HT-29 (cell line): ENCODE measurements at regions not wholly inside any gene's neighbourhood (a gene's known extent, or its start where the extent isn't known, plus 50 kb on each side); places are given as distances from the start of the nearest gene placed in this dataset.

Experiments used
- DNase-seq: peaks from one replicate; pipeline ENCODE4 v3.0.0-alpha.2; 2015; ENCODE audit warnings: low spot score

DNA sequence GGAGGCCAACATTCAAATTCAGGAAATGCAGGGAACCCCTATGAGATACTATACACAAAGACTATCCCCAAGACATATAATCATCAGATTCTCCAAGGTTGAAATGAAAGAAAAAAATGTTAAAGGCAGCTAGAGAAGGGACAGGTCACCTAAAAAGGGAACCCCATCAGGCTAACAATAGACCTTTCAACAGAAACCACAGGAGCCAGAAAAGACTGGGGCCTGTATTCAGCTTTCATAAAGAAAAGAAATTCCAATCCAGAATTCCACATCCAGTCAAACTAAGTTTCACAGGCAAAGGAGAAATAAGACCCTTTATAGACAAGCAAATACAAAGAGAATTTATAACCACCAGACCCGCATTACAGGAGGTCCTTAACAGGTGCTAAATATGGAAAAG lies 1703.6 kb upstream of the PRR20A start:
- no peak for DNase-seq

DNA sequence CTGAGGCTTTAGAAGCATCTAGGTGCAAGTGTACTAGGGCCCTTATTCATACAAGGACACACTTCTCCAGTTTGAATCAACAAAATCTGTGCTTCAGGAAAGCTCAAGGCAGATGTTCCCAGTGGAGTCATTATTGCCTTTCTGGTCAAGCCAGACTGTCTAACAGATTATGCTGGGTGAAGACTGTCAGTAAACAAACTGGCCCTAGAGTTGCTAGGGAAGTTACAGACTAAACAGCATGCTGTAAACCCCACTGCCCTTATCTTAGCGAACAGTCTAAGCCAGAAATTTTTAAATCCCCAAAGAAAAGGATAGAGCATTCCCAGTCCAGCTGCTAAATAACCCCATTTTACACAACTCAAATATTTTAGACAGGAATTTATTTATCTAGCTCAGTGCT lies 1701.3 kb upstream of the PRR20A start:
- no peak for DNase-seq

DNA sequence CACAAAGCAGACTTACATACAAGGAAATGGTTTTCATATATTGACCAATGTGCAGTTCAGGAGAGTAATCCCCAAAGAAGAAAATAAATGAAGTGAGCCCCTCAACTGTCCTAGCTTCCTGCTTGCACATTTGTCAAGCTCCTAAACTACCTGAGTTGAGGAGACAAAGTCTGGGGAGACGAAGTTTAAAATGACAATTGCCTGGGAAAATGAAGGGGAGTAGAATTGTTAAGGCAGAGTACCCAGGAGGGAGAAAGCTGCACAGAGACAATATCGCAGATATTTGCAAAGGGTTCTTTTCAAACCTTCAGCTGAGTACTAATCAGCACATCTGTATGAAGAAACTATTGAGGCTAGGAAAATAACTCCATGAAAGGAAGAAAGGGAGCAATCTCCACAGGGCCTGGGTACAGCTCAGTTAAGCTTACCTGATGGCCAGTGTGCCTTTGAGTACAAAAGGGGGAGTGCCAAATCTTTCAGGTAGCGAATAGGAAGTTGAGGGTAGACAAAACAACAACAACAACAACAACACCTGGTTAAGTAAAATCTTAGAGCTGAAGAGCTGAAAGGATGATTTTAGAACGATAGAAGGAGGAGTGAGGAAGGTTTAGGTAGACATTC lies 1700.1 kb upstream of the PRR20A start:
- no peak for DNase-seq

DNA sequence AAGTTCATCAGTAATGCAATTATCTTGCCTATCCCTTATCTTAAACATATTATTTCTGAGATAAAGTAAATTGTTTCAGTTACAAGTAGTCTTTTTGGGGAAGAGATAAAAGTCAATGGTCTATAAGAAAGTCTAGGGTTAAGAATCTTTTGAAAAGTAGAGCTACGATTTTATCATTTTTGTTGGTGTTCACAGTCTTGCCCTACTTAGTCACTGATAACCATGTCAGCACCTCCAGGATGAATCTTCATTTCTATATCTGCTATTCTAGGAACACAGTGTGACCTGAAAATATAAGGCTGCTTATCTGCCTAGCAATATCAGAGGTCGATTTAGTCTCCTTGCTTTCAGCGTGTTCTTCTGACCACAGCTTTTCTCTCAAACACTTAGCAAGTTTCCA lies 1676.5 kb upstream of the PRR20A start:
- DNase-seq: no peak

DNA sequence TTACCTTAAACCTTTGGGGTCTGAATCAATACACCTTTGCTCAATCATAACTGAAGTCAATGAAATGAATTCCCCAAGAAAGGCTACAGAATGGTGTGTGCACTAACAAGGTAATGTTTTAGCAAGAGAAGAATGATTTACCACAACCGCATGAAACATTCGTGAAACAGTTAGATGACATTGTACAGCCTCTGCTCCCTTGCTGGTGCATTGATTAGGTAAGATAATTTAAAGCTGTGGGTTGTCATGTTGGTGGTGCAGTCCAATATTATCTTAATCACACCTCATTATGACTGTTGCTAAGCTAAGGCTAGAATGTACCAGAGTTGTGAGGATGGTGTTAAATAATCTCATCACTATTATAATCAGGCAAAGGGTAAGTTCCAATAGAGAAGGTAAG lies 1673.2 kb upstream of the PRR20A start:
- no peak for DNase-seq

DNA sequence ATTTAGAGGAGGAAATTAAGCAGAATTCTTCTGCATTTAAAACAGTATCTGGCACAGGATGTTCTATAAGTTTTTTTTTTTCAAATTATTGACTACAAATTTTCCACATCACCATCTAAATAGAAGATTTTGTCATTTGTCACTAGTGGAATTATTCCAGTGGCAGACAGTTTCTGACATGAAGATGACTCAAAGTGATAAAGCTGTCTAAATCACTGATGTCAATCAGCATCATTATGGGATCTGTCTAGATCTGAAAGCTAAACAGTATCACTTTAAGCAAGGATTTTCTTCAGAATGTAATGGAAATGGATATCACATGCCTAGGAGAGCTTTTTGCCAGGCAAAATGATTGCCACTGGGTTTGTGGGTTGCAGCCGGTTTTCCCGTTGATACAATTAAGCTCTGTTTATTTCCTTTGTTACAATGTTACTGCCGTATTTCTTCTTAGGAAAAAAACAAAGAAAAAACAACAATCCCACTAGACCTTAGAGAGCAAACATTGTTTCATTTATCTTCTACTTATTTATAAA lies 1657.0 kb upstream of the PRR20A start:
- DNase-seq: no peak

DNA sequence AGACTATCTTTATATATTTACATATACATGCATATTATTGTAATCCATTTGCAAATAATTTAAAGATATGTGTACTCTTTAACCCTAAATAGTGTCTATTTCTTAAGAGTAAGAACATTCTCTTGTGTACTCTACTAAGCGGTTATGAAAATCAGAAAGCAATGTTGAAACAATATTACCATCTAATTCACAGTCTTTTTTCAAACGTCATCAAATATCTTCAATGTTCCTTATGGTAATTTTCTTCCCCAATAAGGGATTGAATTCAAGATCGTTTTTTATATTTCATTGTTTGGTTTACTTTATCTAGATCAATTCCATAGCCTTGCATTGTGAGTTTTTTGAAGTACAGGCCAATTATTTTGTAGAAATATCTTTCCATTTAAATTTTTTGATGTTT lies 1647.4 kb upstream of the PRR20A start:
- DNase-seq: no peak

DNA sequence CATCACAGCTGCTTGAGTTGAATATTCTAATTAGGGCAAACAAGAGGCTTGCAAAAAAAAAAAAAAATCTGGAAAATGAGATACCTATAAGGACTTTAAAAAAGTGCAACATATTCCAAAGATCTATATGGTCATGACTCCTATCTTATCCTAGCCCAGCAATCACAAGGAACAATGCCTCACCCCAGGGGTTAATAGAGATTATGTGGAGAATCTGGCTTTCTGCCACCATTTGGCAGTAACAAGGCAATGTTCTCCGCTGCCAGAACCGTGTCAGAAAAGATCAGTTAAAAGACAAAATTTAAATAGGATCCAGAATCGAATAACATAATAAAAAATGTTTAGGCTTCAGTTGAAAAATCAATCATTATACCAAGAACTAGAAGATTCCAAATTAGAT lies 1643.2 kb upstream of the PRR20A start:
- no peak for DNase-seq

DNA sequence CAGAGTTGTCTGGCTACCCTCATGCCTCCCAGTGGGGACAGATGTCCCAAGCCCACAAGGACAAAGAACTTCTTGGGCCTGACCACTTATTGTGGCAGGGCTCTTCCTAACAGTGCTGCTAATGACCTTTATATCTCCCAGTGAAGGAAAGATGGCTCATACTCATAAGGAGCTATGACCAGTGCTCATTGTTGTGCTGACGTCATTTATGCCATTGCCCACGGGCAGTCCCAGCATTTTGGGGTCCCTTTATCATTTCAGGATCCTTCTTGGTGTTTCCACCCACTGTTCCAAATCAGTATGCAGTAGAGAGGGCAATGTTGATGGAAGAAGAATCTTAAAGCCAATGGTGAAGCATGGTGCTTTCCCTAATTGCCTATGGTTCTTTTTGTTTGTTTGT lies 1640.0 kb upstream of the PRR20A start:
- no peak for DNase-seq

DNA sequence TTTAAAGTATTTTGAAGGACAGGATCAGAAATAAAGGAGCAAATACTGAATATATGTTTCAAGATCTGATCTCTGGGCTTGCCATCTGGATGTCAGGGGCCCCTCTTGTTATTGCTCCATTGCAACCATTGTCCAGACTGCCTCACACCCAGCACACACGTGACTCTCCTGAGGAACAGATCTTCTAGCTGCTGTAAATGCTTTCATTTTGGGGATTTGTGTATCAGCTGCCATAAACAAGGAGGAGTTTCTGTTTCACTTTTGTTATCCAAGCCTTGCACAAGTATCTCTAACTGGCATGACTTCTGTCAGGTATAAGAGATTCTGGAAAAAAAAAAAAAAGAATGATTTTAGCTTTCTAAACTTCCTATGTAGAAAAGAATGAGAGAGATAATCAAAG lies 1624.1 kb upstream of the PRR20A start:
- no peak for DNase-seq

DNA sequence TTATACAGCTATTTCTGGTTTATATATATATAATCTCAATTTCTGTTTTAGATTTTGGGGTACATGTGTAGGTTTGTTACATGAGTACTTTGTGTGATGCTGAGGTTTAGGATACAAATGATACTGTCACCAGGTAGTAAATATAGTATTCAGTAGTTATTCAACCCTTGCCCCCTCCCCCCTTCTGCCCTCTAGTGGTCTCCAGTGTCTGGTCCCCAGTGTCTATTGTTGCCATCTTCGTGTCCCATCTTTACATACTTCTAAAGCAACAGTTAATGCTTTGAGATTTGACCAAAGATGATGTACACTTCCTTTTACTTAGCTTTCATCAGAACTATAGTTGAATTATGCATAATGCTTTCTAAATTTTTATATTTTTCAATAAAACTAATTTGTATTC lies 1623.4 kb upstream of the PRR20A start:
- DNase-seq: peak; percentile 16

DNA sequence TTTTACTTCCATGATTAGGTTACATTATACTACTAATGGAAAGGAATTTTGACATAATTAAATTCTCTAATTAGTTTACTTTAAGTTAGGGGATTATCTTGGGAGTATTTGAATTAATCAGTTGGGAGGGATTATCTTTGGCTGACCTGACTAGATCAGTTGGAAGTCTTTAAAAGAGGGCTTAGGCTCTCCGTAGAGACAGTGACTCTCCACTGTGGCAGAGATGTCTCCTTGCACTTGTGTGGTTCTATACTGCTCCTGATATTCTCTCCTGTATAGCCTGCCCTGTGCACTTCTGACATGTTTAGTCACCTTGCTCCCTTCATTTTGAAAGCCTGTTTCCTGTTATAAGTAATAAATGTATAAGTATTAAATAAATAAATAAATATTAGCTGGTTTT lies 1612.3 kb upstream of the PRR20A start:
- no peak for DNase-seq

DNA sequence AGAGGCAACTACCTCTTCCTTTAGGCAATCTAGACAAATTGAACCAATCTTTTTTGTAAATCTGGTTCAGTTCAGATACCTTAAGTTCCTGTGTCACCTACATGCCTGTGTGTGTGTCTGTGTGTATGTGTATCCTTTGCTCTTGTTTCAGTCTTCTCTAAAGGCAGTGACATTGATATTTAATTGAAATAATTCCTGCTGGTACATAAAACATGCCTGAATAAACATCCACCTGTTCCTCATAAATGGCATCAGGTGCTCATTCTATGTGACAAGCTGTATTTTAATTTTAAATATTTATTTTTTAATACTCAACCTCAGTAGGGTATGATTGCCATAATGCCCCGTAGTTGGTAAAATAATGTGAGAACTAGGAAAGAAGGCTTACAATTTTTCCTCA lies 1606.4 kb upstream of the PRR20A start:
- no peak for DNase-seq

DNA sequence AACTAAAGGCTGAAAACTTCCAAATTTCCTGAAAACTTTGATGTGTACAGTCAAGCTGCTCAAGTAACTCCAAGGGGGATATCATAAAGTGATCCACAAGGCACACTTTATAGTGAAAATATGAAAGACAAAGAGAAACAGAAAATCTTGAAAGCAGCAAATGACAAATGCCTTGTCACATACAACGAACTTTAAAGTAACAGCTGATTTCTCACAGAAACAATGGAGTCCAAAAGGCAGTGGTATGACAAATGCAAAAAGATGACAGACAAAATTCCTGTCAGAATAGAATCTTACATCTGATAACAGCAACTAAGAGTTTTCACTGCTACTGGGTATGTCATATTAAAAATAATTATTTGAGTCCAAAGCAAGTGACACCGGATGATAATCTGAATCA lies 1602.3 kb upstream of the PRR20A start:
- no peak for DNase-seq

DNA sequence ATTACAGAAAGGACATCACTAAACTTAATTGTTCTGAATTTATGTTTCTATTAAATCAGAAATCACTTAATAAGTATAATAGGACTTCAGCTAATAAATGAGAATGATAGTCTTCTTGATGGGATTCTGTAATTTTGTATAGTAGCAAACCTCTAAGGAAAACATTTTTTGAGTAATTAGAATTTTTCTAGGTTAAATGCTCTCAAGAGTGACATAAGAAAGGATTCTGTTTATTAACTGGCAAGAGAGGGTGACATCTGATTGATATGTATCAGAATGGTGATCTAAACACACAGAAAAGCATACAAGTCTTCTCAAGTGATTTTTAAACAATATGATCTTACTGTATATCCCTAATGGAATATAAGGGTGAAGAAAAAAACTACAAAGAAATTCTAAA lies 1597.7 kb upstream of the PRR20A start:
- DNase-seq: no peak

DNA sequence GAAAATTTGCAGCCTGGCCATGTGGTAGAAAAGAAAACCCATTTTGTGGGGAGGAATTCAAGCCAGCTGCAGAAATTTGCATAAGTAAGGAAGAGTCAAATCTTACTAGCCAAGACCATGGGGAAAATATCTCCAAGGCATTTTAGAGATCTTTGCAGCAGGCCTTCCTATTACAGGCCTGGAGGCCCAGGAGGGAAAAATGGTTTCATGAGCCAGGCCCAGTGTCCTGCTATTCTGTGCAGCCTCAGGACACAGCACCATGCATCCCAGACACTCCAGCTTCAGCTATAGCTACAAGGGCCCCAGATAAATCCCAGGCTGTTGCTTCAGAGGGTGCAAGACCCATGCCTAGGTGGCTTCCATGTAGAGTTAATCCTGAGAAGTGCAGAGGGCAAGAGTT lies 1590.1 kb upstream of the PRR20A start:
- DNase-seq: no peak

DNA sequence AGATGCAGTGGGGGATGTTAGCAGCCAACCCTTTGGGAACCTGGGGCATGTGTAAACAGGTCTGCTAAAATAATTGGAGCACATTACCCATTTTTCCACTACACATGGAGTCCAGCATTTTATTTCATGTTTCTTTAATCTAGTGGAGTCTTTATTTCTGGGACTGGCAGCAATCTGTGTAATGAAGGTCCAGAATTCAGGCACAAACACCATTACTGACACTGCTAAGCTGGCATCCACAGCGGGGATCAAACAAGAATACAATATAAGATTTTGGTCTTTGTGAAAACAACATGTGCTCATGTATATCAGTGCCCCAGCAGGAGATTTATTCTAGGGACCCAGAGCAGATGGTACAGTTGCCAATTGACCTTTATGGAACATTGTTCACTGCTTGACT lies 1587.0 kb upstream of the PRR20A start:
- DNase-seq: no peak

DNA sequence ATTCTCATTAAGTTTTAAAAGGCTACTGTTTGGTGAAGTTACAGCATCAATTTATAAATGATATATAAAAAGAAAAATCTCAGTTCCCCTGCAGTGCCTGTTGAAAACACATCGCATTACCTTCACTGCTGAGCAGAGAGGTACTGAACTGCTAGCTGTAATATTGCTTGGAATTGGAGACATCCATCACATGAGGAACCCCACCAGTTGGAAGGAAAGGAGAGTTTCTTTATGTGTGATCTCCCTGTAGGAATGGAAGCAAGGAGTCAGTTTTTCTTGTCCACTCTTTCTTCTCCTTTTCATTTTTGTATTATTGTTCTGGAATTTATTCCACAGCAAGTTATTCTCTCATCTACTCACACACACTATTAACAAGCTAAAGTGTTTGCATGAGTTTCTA lies 1586.0 kb upstream of the PRR20A start:
- DNase-seq: no peak

DNA sequence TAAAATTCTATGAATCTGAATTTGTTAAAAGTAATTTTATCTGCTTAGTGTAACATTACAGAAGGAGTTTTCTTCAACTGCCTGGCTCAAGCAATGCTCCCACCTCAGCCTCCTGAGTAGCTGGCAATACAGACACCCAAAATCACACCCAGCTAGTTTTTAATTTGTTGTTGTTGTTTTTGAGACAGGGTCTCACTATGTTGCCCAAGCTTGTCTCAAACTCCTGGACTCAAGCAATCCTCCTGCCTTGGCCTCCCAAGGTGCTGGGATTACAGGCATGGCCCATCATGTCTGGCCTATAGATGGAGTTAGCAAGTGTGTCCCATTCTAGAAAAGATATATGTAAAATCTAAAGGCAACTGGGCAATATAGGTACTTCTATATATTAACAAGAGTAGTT lies 1580.4 kb upstream of the PRR20A start:
- DNase-seq: no peak

DNA sequence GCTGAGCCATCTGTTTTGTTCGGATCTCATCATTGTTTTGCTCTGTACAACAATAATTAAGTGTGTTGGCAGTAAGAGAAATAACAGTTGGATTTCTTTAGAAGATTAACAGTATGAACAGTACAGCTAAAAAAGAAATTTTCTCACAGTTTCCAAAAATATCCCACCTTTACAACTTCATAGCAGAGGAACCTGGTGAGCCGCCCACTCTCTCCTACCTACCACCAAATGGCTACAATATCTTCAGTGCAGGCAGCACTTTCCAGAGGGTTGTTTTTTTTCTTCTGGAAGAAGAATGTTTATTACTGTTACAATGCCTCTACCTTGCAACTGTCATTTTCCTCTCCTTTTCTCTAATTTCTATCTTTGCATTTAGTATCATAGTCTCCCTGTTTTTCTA lies 1577.5 kb upstream of the PRR20A start:
- no peak for DNase-seq

DNA sequence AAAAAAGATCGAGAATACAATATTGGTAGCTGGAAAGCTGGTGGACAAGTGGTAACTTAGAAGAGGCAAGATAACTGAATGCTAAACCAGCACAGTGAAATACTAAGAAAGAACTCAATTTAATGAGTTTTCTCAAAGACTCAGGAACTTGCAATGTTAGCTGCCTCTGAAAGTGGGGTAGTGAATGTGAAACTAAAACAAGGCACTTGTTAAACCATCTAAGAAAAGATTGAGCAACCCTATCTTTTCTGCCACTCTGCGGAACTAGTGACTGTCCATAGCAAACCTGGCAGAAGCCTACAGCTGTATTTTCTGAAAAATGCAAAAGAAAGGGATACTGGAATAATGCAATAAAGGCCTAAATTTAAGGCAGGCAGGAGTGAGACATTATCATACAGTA lies 1574.4 kb upstream of the PRR20A start:
- DNase-seq: no peak

DNA sequence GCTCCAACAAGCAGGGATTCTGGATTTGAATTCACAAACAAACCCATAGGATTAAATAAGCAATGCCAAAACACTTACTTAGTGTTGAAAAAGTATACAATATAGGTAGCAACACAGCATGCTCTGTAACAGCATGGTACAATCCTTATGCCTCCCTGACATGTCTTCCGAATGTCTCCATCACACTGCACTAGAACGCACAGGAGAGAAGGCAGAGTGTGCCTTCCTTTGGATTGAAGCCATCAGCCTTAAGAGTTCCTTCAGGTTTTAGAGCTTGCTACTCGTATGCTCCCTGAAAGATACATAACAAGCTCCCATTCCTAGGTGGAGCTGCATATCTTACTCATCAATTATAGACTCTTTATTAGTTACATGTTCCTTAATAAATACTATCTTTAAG lies 1573.9 kb upstream of the PRR20A start:
- no peak for DNase-seq

DNA sequence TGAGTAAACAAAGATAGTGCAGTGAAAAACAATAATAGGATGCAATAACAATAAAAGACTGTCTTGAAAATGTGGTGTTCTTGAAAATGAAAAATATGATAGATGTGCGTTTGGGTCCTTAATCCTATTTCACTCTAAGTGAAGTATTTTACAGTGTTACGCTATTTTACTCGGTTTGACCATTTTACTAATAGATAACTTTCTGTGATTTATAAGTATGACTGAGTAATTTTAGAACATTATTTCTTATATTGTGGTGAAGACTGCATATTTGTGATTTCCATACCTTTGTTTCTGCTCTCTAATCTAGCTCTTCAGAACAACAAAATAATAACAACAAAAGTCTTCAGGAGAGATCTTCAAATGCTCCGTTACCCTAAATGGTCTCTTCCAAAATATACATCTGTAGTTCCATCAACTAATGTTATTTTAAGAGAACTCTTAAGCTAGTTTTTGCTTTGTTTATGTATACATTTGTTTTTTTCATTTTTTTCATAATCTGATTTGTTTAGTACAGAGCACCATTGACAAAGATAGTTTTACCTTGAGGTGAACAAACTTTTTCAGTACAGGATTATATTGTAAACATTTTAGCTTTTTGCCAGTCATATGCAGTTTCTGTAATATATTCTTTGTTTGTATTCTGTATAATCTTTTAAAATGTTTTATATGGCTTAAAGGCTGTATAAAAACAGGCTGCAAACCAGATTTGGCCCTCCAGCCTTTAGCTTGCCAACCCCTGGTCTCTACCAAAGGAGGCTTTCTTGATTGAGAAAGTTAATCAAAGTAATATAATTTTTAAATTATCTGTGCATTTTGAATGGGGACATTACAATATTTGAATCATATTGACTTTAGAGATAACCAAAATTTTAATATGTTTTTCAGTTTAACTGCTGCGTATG lies 1572.7 kb upstream of the PRR20A start:
- DNase-seq: no peak
